Kidney capillary endothelial cell (primary cell): ENCODE measurements at regions not wholly inside any gene's neighbourhood (a gene's known extent, or its start where the extent isn't known, plus 50 kb on each side); places are given as distances from the start of the nearest gene placed in this dataset.

ENCODE experiments used
- DNase-seq: peaks from one replicate; pipeline ENCODE4 v3.0.0-alpha.2; 2018; ENCODE audit warnings: low spot score

DNA sequence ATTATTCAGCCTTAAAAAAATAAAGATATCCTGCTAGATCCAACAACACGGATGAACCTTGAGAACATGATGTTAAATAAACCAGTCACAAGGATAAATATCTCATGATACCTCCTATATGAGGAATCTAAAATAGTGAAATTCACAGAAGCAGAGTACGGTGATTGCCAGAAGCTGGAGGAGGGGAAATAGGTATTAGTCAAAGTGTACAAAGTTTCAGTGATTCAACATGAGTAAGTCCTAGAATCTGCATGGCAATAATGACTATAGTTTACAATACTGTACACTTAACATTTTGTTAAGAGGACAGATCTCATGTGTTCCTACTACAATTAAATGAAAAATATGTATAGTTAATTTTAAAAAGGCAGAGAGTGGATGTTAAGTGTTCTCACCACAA, 206.6 kb upstream of the SLC10A2 start:
- no peak for DNase-seq

- DNase-seq: no peak
Observed at GRCh38 chr13:103263448-103263847, 197.2 kb upstream of the SLC10A2 start.

GRCh38 chr13:103255587-103256301, 189.5 kb upstream of the SLC10A2 start:
- no peak for DNase-seq

- DNase-seq: no peak
Observed at GRCh38 chr13:103250071-103250470, 183.9 kb upstream of the SLC10A2 start.

GRCh38 chr13:103246581-103247200, 180.5 kb upstream of the SLC10A2 start:
- DNase-seq: no peak

DNA sequence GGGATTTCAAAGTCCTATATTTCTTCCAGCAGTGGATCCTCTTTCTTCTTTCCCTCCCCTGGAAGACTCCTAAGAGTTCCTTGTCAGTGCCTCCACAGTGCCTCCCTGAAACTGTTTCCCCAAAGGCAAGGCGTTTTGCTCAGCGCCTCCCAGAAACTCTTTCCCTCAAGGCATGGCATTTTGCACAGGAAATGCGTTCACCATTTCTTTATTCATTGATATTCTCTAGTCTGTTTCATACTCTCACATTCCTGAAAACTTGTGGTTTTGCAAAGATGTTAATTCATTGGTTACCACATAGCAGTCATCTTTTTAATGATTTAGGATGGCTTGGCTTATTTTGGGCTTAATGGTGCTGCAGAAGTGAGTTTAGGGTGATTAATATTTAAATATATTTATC, 177.3 kb upstream of the SLC10A2 start:
- DNase-seq: no peak

GRCh38 chr13:103238441-103238840, 172.2 kb upstream of the SLC10A2 start:
- DNase-seq: no peak

- no peak for DNase-seq
Observed at GRCh38 chr13:103236213-103236612, 170.0 kb upstream of the SLC10A2 start.

- DNase-seq: no peak
Observed at GRCh38 chr13:103229674-103230073, 163.5 kb upstream of the SLC10A2 start.

- no peak for DNase-seq
Observed at GRCh38 chr13:103224804-103225203, 158.6 kb upstream of the SLC10A2 start.

GRCh38 chr13:103222683-103223082, 156.5 kb upstream of the SLC10A2 start:
- DNase-seq: no peak

DNA sequence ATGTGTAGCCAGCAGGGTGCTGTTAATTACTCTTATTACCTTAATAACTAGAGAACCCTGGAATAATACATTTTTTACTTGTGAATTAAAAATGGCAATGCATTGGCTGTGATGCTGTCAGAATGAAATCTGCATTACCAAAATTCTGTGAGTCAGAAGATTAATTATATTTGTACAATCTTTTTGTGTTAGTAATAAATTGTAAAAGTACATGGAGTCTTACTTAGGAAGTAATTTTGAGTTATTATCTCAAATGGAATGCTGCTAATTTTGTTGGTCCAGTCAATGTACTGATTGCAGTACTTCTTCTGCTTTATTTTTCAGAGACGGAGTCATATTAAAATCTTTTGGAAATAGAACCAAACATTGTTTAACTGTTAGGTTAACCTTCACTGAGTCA, 152.0 kb upstream of the SLC10A2 start:
- DNase-seq: no peak

- DNase-seq: no peak
Observed at GRCh38 chr13:103213152-103213551, 146.9 kb upstream of the SLC10A2 start.

DNA sequence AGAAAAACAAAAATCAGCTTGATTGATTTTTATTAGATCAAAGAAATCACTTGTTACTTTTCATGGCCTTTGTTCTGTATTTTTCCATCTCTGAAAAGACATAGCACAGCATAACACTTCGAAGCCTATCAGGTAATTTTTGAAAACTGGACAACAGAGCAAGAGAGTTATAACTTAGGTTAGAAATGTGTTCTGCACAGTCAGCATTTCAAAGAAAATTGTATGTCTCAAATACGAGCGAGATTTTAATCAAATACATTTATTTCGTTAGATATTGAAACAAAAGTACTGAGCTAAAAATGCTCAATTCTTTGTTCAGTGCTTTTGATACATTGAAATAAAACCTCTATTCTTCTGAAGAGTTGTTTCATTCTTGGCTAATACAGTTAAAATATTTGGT, 144.1 kb upstream of the SLC10A2 start:
- DNase-seq: no peak

GRCh38 chr13:103203735-103204330, 137.6 kb upstream of the SLC10A2 start:
- no peak for DNase-seq

DNA sequence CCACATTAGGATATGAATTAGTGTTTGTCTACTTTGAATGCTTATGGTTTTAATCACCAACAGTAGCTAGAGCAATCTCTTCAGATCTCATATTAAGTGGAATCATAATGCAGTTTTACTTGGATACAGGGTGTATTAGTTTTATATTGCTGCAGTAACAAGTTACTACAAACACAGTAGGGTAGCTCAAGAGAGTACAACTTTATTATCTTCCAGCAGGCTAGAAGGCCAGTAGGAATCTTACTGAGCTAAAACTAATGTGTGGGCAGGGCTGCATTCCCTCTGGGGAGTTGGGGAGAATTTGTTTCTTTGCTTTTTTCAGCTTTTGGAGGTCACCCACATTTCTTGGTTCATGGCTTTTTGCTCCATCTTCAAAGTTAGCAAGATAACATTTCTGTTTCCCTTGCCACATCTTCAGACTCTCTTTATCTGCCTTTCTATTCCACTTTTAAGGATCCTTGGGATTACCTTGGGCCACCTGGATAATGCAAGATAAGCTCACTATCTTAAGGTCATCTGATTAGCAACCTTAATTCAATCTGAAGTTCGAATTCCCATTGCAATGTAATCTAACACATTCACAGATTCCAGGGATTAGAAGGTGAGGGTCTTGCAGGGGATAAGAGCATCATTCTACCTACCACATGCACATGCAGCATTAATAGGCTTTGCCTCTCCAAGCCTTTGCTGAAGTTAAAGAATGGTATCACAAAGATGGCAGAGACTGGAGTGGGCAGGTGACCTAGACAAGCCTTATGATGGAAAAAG, 134.1 kb upstream of the SLC10A2 start:
- DNase-seq: no peak

DNA sequence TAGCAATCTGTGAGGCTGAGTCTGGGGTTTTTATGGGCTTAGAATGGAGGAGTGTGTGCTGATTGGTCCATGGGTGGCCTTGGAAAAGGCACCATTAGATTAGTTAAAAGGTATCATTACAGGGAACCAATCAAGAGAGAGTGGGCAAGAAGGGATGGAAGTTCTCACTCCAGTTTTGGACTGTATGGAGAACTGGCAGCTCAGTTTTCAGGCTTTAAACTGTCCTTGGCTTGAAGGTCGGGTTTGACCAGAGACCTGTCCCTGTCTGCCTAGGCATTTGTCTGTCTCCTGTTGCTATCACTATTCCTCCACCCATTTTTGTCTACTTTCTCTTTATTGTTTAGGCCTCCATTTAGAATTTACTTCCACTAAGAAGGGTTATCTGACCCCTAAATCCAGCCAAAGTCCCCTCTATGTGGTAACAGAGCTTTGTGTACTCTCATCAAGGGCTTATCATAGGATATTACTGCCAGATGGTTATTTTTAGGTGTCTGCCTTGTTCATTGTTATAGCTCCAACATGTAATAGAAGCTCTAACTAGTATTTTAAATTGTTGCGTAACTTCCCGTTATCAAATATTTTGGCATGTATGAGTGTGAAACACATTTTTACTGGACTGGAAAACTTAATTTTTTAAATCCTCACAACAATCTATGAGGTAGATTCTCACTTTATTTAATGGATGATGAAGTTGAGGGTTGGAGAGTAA, 133.3 kb upstream of the SLC10A2 start:
- no peak for DNase-seq

DNA sequence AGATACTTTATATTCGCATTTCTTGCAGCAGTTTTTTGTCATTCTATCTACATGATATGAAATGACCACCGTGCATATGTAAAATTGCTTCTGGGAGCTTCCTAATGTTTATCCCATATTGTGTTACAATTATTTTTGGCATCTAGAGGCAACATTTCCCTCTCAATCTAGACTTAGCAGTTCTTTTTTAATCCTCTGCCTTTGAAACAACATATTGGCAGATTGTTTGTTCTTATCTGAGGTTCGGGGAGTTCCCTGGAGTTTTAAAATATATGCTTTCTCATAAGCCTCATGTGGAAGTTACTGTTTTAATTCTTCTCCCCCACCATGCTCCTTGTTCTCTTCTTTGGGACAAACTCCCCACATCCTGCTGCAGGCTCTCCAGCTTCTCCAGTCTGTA, 130.1 kb upstream of the SLC10A2 start:
- DNase-seq: no peak

DNA sequence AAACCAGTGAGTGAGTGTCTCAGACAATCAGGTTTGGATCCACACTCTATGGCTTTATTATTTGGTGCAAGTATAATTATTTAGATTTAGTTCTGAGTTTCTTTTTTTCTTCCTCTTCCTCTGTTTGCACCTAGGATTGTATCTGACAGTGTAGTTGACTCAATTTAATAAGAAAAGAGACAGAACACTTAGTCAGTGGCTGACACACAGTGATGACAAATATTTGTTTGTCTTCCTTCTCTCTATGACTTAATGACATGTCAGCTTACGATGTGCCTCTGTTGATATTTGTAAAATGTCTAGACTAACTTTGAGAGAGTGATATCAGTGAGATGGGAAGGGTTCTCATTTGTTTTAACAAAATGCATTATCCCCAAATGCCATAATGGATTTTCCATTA, 129.5 kb upstream of the SLC10A2 start:
- no peak for DNase-seq

DNA sequence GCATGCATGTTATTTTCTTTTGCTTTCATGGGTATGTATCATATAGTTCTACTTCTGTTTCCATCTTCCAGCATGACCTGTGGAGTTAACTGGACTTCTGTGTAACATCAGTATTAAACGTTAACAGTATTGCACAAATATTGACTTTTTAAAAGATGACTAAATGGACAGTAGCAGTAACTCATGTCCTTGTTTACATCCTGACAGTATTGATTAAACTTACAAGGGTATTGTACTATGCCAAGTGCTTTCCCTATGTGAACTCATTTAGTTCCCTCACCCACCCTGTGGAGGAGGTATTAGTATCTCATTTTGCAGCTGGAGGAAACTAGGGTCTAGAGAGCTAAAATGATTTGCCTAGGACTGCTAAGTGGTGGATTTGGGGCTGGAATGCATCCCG, 128.7 kb upstream of the SLC10A2 start:
- no peak for DNase-seq

DNA sequence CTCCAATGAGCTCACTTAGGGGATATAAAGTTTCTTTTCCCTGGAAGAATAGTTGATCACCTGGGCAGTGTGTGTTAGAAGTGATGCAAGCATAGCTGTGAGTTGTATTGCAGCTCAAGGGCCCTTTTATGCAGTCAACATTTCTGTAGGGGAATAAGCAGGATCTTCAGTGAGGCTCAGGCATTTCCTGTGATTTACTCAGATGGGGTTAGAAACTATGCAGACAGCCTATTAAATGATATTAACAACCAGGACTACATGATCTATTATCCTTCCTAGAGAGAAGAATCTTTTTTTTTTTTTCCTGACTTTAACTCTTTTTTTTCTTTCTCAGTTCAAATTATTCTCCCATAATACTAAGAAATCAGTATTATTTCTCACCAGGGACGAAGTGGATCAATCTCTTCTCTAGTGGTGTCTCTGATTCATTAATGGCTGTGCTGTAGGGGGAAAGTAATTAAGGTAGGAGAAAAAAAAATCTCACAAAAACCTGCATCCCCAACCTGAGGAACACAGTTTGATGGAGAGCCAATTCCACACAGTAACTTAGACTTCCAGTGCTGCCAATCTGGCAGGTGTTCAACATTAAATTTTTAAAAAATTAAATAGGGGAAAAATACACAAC, 126.4 kb upstream of the SLC10A2 start:
- no peak for DNase-seq

DNA sequence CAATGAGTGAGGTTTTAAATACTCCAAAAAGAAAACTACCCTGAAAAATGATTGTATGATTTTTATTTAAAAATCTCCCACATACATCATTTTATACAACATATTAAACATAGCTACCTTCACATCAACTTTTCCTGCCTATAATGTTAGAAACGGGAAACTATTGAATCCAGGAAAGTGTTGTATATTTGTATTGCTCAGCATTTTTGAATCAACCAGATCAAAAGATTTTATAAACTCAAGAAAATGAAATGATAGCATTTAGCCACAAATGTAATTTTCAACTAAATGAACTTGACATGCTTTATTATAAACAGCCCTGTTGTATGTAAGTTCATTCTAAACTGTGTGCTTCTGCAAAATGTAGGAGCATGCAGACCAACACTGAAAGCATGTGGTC, 124.6 kb upstream of the SLC10A2 start:
- no peak for DNase-seq
